HG03575 (cell line): ENCODE measurements at regions not wholly inside any gene's neighbourhood (a gene's known extent, or its start where the extent isn't known, plus 50 kb on each side); places are given as distances from the start of the nearest gene placed in this dataset.
"Not testable (repeated sequence)": the region's sequence is repeated elsewhere in the genome, so short reads cannot be mapped to it uniquely, and the experiment has no call there.

Source experiments
- ATAC-seq: cut with Tn5 transposase; IDR thresholded peaks from one replicate; pipeline ENCODE4 v1.9.1; 2021; ENCODE audit not compliant: unreplicated experiment, insufficient number of reproducible peaks, low FRiP score; ENCODE audit errors: extremely low read depth

- no peak for ATAC-seq
Observed at GRCh38 chr4:134529629-134530028, 328.0 kb upstream of the PABPC4L start.

GRCh38 chr4:134518574-134519217, 317.1 kb upstream of the PABPC4L start:
- no peak for ATAC-seq

- no peak for ATAC-seq
Observed at GRCh38 chr4:134510544-134510943, 309.0 kb upstream of the PABPC4L start.

- no peak for ATAC-seq
Observed at GRCh38 chr4:134505511-134505910, 303.9 kb upstream of the PABPC4L start.

GRCh38 chr4:134501973-134502643, 300.5 kb upstream of the PABPC4L start:
- ATAC-seq = no peak

GRCh38 chr4:134501488-134501887, 299.9 kb upstream of the PABPC4L start:
- not testable (repeated sequence) for ATAC-seq

- no peak for ATAC-seq
Observed at GRCh38 chr4:134499074-134499473, 297.5 kb upstream of the PABPC4L start.

- ATAC-seq = no peak
Observed at GRCh38 chr4:134490863-134491262, 289.3 kb upstream of the PABPC4L start.

- not testable (repeated sequence) for ATAC-seq
Observed at GRCh38 chr4:134483514-134483913, 281.9 kb upstream of the PABPC4L start.

- ATAC-seq = no peak
Observed at GRCh38 chr4:134471569-134471968, 270.0 kb upstream of the PABPC4L start.

GRCh38 chr4:134470544-134470943, 269.0 kb upstream of the PABPC4L start:
- no peak for ATAC-seq

- ATAC-seq = no peak
Observed at GRCh38 chr4:134465417-134465816, 263.8 kb upstream of the PABPC4L start.

GRCh38 chr4:134463771-134464170, 262.2 kb upstream of the PABPC4L start:
- no peak for ATAC-seq

- no peak for ATAC-seq
Observed at GRCh38 chr4:134426821-134427220, 225.2 kb upstream of the PABPC4L start.

GRCh38 chr4:134425756-134426155, 224.2 kb upstream of the PABPC4L start:
- no peak for ATAC-seq

- ATAC-seq = no peak
Observed at GRCh38 chr4:134422776-134423175, 221.2 kb upstream of the PABPC4L start.

- ATAC-seq = no peak
Observed at GRCh38 chr4:134421734-134422133, 220.1 kb upstream of the PABPC4L start.

GRCh38 chr4:134408897-134409296, 207.3 kb upstream of the PABPC4L start:
- ATAC-seq = no peak

GRCh38 chr4:134401798-134402197, 200.2 kb upstream of the PABPC4L start:
- no peak for ATAC-seq

GRCh38 chr4:134393592-134393991, 192.0 kb upstream of the PABPC4L start:
- ATAC-seq = no peak

- ATAC-seq = no peak
Observed at GRCh38 chr4:134390319-134390718, 188.7 kb upstream of the PABPC4L start.
